ENCODE measurements at regions not wholly inside any gene's neighbourhood (a gene's known extent, or its start where the extent isn't known, plus 50 kb on each side); places are given as distances from the start of the nearest gene placed in this dataset.

- TF ChIP-seq CTCF (IDR thresholded peaks at IDR 0.05) (no peak), ZFX (IDR thresholded peaks at IDR 0.05; ENCODE audit: borderline replicate concordance) (no peak)
Observed at GRCh38 chr2:238719641-238720040, 128.2 kb upstream of the TWIST2 start.
